Neural crest cell (in vitro differentiated cells): ENCODE measurements at regions not wholly inside any gene's neighbourhood (a gene's known extent, or its start where the extent isn't known, plus 50 kb on each side); places are given as distances from the start of the nearest gene placed in this dataset.

ENCODE experiments used
- DNase-seq: peaks from one replicate; pipeline ENCODE4 v3.0.0; 2021; ENCODE audit warnings: low read depth, mixed read lengths, low spot score
- H3K27ac Mint-ChIP-seq: one replicate; pipeline ENCODE4 v1.8.0; 2021; ENCODE audit warnings: mild to moderate bottlenecking, mixed read lengths; ENCODE audit not compliant: unreplicated experiment
- H3K27me3 Mint-ChIP-seq: 2 replicates; pipeline ENCODE4 v1.8.0; 2021; ENCODE audit warnings: low read depth, mild to moderate bottlenecking, mixed read lengths
- H3K36me3 Mint-ChIP-seq: 2 replicates; pipeline ENCODE4 v1.8.0; 2021; ENCODE audit warnings: low read depth, mild to moderate bottlenecking, mixed read lengths
- H3K4me1 Mint-ChIP-seq: 2 replicates; pipeline ENCODE4 v1.8.0; 2021; ENCODE audit warnings: mixed read lengths
- H3K4me3 Mint-ChIP-seq: one replicate; pipeline ENCODE4 v1.8.0; 2021; ENCODE audit warnings: mild to moderate bottlenecking, mixed read lengths
- H3K9me3 Mint-ChIP-seq: 2 replicates; pipeline ENCODE4 v1.8.0; 2021; ENCODE audit warnings: mixed read lengths
- TF ChIP-seq, protein P1 (sequence below): fragments of 200-600 bp; sonication (generic); conservative IDR thresholded peaks from 2 replicates; pipeline ENCODE4 v1.5.0; 2021; ENCODE audit warnings: antibody characterized with exemption, mild to moderate bottlenecking

DNA sequence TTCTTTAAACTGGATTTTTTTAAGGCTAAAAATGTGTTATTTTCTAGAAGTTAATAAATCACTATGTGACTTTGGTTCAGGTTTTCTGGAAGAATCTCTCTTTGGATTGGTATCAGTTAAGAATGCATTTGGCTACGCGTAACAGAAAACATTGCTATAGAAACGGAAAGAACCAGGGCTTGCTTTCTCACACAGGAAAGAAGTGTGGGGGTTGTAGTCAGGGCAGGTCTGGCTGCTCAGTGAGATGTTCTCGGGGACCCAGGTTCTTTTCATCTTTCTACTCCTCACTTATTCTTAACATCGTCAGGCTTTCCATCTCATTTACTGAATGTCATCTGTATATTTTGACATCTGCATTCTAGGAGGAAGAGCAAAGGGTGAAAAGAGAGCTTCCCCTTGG lies 191.4 kb downstream of the ZBTB18 start:
- H3K4me3 Mint-ChIP-seq = no peak overlapping the region
- no peak overlapping the region for H3K27ac Mint-ChIP-seq
- H3K4me1 Mint-ChIP-seq = peaks cover 4% of the 10 kb centered on the region
- no peak for DNase-seq
- no peaks in the 10 kb centered on the region for H3K9me3 Mint-ChIP-seq
- TF ChIP-seq, protein P1, sequence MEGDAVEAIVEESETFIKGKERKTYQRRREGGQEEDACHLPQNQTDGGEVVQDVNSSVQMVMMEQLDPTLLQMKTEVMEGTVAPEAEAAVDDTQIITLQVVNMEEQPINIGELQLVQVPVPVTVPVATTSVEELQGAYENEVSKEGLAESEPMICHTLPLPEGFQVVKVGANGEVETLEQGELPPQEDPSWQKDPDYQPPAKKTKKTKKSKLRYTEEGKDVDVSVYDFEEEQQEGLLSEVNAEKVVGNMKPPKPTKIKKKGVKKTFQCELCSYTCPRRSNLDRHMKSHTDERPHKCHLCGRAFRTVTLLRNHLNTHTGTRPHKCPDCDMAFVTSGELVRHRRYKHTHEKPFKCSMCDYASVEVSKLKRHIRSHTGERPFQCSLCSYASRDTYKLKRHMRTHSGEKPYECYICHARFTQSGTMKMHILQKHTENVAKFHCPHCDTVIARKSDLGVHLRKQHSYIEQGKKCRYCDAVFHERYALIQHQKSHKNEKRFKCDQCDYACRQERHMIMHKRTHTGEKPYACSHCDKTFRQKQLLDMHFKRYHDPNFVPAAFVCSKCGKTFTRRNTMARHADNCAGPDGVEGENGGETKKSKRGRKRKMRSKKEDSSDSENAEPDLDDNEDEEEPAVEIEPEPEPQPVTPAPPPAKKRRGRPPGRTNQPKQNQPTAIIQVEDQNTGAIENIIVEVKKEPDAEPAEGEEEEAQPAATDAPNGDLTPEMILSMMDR = no peak
- no peaks in the 10 kb centered on the region for H3K36me3 Mint-ChIP-seq
- H3K27me3 Mint-ChIP-seq = no peaks in the 10 kb centered on the region

DNA sequence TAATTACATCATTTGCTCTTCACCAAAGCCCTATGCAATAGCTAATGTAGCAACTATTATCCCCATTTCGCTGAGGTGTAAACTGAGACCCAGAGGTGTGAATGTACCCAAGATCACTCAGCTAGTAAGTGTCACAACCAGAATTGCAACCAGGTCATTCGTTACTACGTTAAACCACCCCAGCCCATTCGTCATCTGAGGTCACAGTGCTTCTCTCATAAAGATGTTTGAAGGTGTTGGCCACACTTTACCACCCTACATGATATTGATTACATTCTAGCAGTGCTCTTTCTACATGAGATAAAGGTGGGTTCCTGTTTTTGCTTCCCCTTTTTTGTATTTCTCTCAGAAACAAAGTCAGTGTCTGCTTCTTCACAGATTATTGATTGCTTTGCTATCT lies 195.3 kb downstream of the ZBTB18 start:
- no peaks in the 10 kb centered on the region for H3K36me3 Mint-ChIP-seq
- no peaks in the 10 kb centered on the region for H3K27me3 Mint-ChIP-seq
- TF ChIP-seq, protein P1 = no peak
- peaks cover 4% of the 10 kb centered on the region for H3K4me1 Mint-ChIP-seq
- H3K9me3 Mint-ChIP-seq = no peaks in the 10 kb centered on the region
- no peak overlapping the region for H3K27ac Mint-ChIP-seq
- no peak for DNase-seq
- no peak overlapping the region for H3K4me3 Mint-ChIP-seq

DNA sequence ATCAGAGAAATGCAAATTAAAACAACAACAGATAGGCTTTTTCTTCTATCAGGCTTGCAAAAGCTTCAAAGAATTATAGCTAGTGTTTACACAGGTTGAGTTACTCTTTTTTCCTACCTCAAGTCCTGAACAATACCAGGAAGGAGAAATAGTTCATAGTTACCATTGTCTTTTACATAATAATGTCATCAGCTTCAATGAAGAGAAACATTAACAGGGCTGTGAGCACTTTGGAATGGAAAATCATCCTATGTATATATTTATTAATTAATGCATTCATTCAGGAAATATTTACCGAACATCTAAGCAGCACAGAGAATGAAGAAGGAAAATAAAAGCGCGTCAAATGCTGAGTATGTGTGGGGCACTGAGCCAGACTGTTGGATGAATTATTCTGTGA lies 197.3 kb downstream of the ZBTB18 start:
- TF ChIP-seq, protein P1 = no peak
- no peak overlapping the region for H3K4me3 Mint-ChIP-seq
- H3K4me1 Mint-ChIP-seq = no peaks in the 10 kb centered on the region
- no peak overlapping the region for H3K27ac Mint-ChIP-seq
- no peaks in the 10 kb centered on the region for H3K36me3 Mint-ChIP-seq
- H3K27me3 Mint-ChIP-seq = no peaks in the 10 kb centered on the region
- no peak for DNase-seq
- H3K9me3 Mint-ChIP-seq = no peaks in the 10 kb centered on the region

DNA sequence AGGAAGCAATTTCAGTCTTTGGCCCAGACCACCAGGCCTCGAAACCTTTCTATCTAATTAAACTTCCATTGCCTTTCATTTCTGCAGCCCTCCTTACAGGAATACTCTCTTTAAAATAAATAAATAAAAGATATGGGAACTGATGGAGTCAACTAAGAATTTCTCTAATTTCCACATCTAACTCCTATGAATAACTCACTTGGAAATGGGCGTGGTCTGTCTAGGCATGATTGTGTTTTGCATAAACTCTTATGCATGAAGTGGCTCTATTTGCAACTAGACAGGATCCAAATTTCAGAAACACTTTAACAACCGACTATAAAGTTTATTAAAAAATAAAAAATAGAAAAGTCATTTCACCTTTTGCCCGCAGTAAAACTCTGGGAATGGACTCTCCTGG lies 199.5 kb downstream of the ADSS2 start:
- TF ChIP-seq, protein P1 = no peak
- H3K27ac Mint-ChIP-seq = no peak overlapping the region
- no peaks in the 10 kb centered on the region for H3K36me3 Mint-ChIP-seq
- no peaks in the 10 kb centered on the region for H3K9me3 Mint-ChIP-seq
- DNase-seq = no peak
- no peak overlapping the region for H3K4me3 Mint-ChIP-seq
- H3K27me3 Mint-ChIP-seq = no peaks in the 10 kb centered on the region
- peaks cover 3% of the 10 kb centered on the region for H3K4me1 Mint-ChIP-seq

DNA sequence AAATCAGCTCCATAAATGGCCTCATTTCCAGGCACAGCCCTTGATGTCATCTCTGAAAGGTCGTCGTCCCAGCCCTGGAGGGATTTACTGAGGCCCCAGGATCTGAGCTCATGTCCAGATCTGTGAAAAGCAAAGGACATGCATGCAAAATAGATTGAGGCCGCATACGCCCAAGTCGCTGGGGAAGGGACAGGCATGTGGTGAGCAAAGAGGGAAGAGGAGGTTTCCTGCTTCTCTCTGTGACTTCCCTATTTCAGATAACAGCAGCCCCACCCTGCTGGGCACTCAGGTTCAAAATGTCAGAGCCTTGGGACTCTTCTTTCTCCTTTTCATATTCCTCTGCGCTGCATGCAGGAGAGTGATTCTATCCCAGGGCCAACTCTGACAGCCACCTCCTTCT lies 197.2 kb downstream of the ADSS2 start:
- no peak overlapping the region for H3K4me3 Mint-ChIP-seq
- H3K27me3 Mint-ChIP-seq = no peaks in the 10 kb centered on the region
- no peak for DNase-seq
- TF ChIP-seq, protein P1 = no peak
- H3K9me3 Mint-ChIP-seq = no peaks in the 10 kb centered on the region
- no peak overlapping the region for H3K27ac Mint-ChIP-seq
- peaks cover 3% of the 10 kb centered on the region for H3K4me1 Mint-ChIP-seq
- no peaks in the 10 kb centered on the region for H3K36me3 Mint-ChIP-seq

DNA sequence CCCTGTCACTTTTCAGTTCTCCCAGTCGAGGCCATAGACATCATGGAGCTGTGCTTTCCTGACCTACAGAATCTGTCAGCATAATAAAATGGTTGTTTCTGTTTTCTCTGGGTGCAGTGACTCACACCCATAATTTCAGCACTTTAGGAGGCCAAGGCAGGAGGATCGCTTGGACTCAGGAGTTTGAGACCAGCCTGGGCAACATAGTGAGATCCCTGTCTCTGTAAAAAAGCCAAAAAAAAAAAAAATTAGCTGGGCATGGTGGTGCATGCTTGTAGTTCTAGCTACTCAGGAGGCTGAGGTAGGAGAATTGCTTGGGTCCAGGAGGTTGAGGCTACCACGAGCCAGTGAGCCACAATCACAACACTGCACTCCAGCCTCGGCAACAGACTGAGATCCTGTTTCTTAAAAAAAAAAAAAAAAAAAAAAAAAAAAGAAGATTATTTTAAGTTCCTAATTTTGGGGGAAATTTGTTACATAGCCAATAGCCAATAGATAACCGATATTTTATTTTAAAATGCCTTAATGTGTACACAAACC lies 196.2 kb downstream of the ADSS2 start:
- no peak for DNase-seq
- Mint-ChIP-seq H3K27ac (no peak overlapping the region), H3K27me3 (no peaks in the 10 kb centered on the region), H3K4me1 (peaks cover 3% of the 10 kb centered on the region), H3K4me3 (no peak overlapping the region), H3K9me3 (no peaks in the 10 kb centered on the region), H3K36me3 (no peaks in the 10 kb centered on the region)
- TF ChIP-seq, protein P1 = no peak
